ENCODE measurements at regions not wholly inside any gene's neighbourhood (a gene's known extent, or its start where the extent isn't known, plus 50 kb on each side); places are given as distances from the start of the nearest gene placed in this dataset.

- TF ChIP-seq CTCF (IDR thresholded peaks at IDR 0.05 in 8 of 11, conservative IDR thresholded peaks at IDR 0.05 in 3 of 11), result no peak
- TF ChIP-seq POLR2A (IDR thresholded peaks at IDR 0.05), result no peak
Measured at GRCh38 chr1:8263791-8264190, 54.1 kb upstream of the SLC45A1 start.

Data from spleen (tissue), 7 donors.